HUES48 (cell line): ENCODE measurements at regions not wholly inside any gene's neighbourhood (a gene's known extent, or its start where the extent isn't known, plus 50 kb on each side); places are given as distances from the start of the nearest gene placed in this dataset.

Source experiments
- H3K27ac ChIP-seq: one replicate; pipeline ENCODE4 v1.7.0; 2013; ENCODE audit warnings: low read depth, low read length, inconsistent platforms
- H3K27me3 ChIP-seq: 2 replicates; pipeline ENCODE4 v1.6.1; 2013; ENCODE audit warnings: mild to moderate bottlenecking, low read length; ENCODE audit not compliant: control insufficient read depth, insufficient read depth
- H3K36me3 ChIP-seq: 2 replicates; pipeline ENCODE4 v1.6.1; 2013; ENCODE audit warnings: low read length; ENCODE audit not compliant: control insufficient read depth, insufficient read depth
- H3K4me1 ChIP-seq: 2 replicates; pipeline ENCODE4 v1.6.1; 2013; ENCODE audit warnings: mild to moderate bottlenecking, low read length; ENCODE audit not compliant: control insufficient read depth, insufficient read depth
- H3K4me3 ChIP-seq: 2 replicates; pipeline ENCODE4 v1.5.1; 2013; ENCODE audit warnings: mild to moderate bottlenecking, low read depth, low read length
- H3K9ac ChIP-seq: 2 replicates; pipeline ENCODE4 v1.6.1; 2013; ENCODE audit warnings: mild to moderate bottlenecking, low read depth, low read length, moderate library complexity
- H3K9me3 ChIP-seq: 2 replicates; pipeline ENCODE4 v1.6.1; 2013; ENCODE audit warnings: low read length; ENCODE audit not compliant: control insufficient read depth, insufficient read depth

GRCh38 chr2:157053876-157054275 lies 203.6 kb upstream of the GALNT5 start:
- Histone ChIP-seq H3K27me3 (no peaks in the 10 kb centered on the region), H3K9me3 (no peaks in the 10 kb centered on the region), H3K4me1 (no peaks in the 10 kb centered on the region), H3K36me3 (no peaks in the 10 kb centered on the region), H3K4me3 (no peak overlapping the region), H3K27ac (no peak overlapping the region), H3K9ac (no peak overlapping the region)

- Histone ChIP-seq H3K4me3 (no peak overlapping the region), H3K27me3 (no peaks in the 10 kb centered on the region), H3K9me3 (no peaks in the 10 kb centered on the region), H3K36me3 (no peaks in the 10 kb centered on the region), H3K27ac (no peak overlapping the region), H3K4me1 (no peaks in the 10 kb centered on the region), H3K9ac (no peak overlapping the region)
These were observed 201.8 kb upstream of the GALNT5 start for GRCh38 chr2:157055660-157056199.

DNA sequence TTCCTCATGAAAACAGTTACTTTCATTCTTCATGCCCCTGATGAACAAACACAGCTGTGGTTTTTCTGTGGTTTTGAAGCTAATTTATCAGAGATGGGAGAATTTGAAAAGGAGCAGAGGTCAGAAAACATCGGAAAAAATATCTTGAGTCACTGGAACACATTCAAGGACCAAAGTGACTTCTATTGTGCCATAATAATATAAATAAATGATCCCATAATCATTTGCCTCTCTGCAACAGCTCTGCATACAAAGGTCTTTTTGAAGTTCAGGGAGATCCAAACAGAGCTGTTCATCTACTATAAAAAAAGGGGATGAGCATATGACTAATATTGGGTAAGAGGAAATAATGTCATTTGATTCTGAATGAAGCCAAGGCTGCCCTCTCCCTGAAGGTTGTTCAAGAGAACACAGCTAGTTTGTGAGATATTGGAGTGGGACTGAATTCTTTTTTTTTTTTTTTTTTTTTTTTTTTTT lies 201.3 kb upstream of the GALNT5 start:
- no peak overlapping the region for H3K4me3 ChIP-seq
- no peaks in the 10 kb centered on the region for H3K9me3 ChIP-seq
- no peaks in the 10 kb centered on the region for H3K27me3 ChIP-seq
- H3K36me3 ChIP-seq = no peaks in the 10 kb centered on the region
- H3K9ac ChIP-seq = no peak overlapping the region
- H3K4me1 ChIP-seq = no peaks in the 10 kb centered on the region
- no peak overlapping the region for H3K27ac ChIP-seq

DNA sequence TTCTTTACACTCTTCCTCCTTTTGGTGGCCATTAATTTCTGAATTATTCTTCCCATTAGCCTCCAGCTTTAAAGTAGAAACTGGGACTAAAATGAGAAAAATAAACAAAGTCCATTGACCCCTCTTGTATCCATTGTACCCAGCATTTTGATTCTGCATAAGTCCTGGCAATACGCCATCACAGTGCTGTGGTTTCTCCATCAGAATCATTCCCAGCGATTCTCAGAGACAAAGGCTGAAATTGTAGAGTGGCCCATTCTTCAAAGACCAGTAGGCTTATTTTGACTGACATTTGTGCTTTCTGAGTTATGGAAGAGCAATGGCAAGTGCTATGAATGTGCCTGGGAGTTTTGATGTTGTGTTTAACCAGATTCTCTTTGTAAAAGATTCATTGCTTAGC lies 199.3 kb upstream of the GALNT5 start:
- Histone ChIP-seq H3K4me3 (no peak overlapping the region), H3K9ac (no peak overlapping the region), H3K9me3 (no peaks in the 10 kb centered on the region), H3K27me3 (no peaks in the 10 kb centered on the region), H3K27ac (no peak overlapping the region), H3K4me1 (no peaks in the 10 kb centered on the region), H3K36me3 (no peaks in the 10 kb centered on the region)

DNA sequence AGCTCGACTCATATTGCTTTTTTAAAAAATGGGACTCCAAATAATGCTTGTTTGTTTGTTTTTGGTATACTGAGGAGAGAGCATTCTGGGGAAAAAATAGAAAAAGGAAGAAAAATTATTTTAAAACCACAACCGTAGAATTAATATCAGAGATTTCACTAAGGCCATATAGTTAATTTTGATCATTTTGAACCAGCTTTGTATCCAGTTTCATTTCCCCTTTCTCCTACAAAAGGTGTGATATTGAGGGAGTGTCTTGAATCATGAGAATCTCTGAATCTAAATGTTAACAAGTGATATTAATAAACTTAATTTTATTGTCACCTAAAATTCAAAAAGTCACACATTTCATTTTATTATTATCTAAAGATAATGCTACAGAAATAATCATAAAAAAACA lies 198.5 kb upstream of the GALNT5 start:
- Histone ChIP-seq H3K9ac (no peak overlapping the region), H3K27me3 (no peaks in the 10 kb centered on the region), H3K27ac (no peak overlapping the region)

DNA sequence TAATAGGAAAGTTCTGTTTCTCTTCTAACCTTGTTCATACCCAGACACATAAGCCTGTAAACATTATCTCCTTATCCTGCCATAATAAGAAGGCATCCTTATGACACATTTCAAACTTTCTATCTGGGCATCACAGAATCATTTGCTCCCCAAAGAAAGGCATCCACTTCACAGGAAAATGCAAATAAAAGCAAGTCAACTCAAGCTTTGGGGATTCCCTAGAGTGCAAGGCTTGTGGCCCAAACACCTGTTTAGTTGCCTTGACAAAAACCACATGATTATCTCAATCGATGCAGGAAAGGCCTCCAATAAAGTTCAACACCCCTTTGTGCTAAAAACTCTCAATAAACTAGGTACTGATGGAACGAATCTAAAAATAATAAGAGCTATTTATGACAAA lies 195.7 kb upstream of the GALNT5 start:
- H3K9me3 ChIP-seq = no peaks in the 10 kb centered on the region
- no peak overlapping the region for H3K9ac ChIP-seq
- no peaks in the 10 kb centered on the region for H3K4me1 ChIP-seq
- no peak overlapping the region for H3K27ac ChIP-seq
- no peak overlapping the region for H3K4me3 ChIP-seq
- no peaks in the 10 kb centered on the region for H3K27me3 ChIP-seq
- H3K36me3 ChIP-seq = no peaks in the 10 kb centered on the region

More for the DNA sequence above, 198.5 kb upstream of the GALNT5 start:
- Histone ChIP-seq H3K9me3 (no peaks in the 10 kb centered on the region), H3K36me3 (no peaks in the 10 kb centered on the region), H3K4me1 (no peaks in the 10 kb centered on the region), H3K4me3 (no peak overlapping the region)

GRCh38 chr2:157067562-157067961 lies 189.9 kb upstream of the GALNT5 start:
- H3K4me3 ChIP-seq = no peak overlapping the region
- no peak overlapping the region for H3K27ac ChIP-seq

GRCh38 chr2:157068237-157068636 lies 189.3 kb upstream of the GALNT5 start:
- Histone ChIP-seq H3K4me3 (no peak overlapping the region), H3K36me3 (no peaks in the 10 kb centered on the region), H3K27ac (no peak overlapping the region), H3K27me3 (no peaks in the 10 kb centered on the region), H3K9me3 (no peaks in the 10 kb centered on the region), H3K9ac (no peak overlapping the region), H3K4me1 (no peaks in the 10 kb centered on the region)

More at GRCh38 chr2:157067562-157067961, 189.9 kb upstream of the GALNT5 start:
- Histone ChIP-seq H3K36me3 (no peaks in the 10 kb centered on the region), H3K4me1 (no peaks in the 10 kb centered on the region), H3K27me3 (no peaks in the 10 kb centered on the region), H3K9ac (no peak overlapping the region), H3K9me3 (no peaks in the 10 kb centered on the region)

GRCh38 chr2:157075924-157076323 lies 181.6 kb upstream of the GALNT5 start:
- no peak overlapping the region for H3K27ac ChIP-seq
- H3K4me3 ChIP-seq = no peak overlapping the region
- H3K9ac ChIP-seq = no peak overlapping the region
- H3K36me3 ChIP-seq = no peaks in the 10 kb centered on the region
- H3K27me3 ChIP-seq = no peaks in the 10 kb centered on the region
- H3K4me1 ChIP-seq = no peaks in the 10 kb centered on the region
- H3K9me3 ChIP-seq = no peaks in the 10 kb centered on the region

DNA sequence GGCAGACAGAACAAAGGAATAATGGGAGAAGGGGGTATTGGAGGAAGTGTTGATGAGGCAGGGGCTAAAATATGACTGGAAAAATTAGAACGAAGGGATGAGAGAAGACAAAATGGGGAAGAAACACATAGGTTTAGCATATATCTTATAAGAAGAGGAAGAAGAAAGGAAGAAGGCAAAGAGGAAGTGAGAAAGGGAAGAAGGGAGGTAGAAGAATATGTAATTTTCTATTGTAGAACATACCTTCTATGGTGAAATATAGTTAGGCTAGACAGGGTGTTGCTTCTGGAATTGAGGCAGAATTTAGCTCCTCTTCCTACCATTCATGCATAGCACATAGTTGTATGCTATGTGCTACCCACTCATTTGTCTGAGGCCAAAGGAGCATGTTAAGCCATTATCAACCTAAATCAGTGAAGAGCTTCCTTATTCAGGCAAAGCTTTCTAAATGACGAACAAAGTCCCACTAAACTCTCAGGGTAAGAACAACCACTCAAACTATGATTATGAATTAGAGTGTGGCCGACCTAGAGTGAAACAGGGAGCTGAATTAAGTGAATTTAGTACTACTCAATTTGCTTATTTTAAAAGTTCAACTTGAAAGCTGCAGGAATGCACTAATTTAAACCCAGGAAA lies 180.9 kb upstream of the GALNT5 start:
- no peak overlapping the region for H3K9ac ChIP-seq
- no peak overlapping the region for H3K27ac ChIP-seq
- H3K4me1 ChIP-seq = no peaks in the 10 kb centered on the region
- no peak overlapping the region for H3K4me3 ChIP-seq
- H3K9me3 ChIP-seq = no peaks in the 10 kb centered on the region
- no peaks in the 10 kb centered on the region for H3K36me3 ChIP-seq
- H3K27me3 ChIP-seq = no peaks in the 10 kb centered on the region

DNA sequence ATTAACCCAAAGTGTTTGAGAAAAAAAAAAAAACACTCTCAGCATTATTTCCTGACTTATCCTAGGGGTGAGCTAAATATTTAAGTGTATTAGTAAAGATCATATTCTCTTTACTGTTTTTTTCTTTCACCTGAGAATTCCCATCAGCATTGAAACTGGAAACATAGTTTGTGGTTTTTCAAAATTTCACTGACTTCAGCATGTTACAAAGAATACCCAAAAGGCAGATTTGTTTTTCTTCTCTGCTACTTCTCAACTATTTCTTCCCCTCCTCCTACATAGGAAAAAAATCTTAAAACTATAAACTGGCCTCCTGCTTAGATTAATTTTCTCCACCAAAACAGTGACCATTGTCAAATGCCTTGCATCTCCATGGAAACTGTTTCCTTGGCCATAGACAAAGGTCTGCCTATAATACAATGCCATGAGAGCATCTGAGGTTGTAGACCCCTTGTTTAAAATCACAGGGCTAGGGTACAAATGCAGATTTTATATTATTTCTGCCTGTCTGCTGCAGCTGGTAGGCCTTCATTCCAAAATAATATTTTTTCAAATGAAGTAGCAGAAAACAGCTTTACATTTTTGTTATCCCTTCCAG lies 179.7 kb upstream of the GALNT5 start:
- no peaks in the 10 kb centered on the region for H3K27me3 ChIP-seq
- H3K4me1 ChIP-seq = peaks cover 4% of the 10 kb centered on the region
- no peaks in the 10 kb centered on the region for H3K9me3 ChIP-seq
- H3K27ac ChIP-seq = no peak overlapping the region
- H3K9ac ChIP-seq = no peak overlapping the region
- no peak overlapping the region for H3K4me3 ChIP-seq
- H3K36me3 ChIP-seq = no peaks in the 10 kb centered on the region
